ENCODE measurements at regions not wholly inside any gene's neighbourhood (a gene's known extent, or its start where the extent isn't known, plus 50 kb on each side); places are given as distances from the start of the nearest gene placed in this dataset.

DNA sequence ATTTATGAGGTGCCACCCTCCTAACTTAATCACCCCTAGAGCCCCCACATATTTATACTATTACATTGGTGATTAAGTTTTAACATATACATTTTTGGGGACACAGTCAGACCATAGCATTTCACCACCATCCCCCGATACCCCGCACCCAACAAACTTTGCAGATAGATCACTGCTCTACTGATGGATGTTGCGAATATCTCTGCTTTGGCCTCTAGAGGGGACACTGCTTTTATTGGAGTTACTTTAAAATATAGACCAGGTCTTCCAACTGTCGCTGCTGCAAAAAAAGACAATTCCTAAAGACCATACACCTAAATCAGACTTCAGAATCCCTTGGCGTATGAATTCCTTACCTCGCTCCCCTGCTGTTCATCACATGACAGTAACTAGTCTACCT is 115.8 kb upstream of the FSHR start:
- Histone ChIP-seq H3K4me3 (no peak overlapping the region), H3K4me1 (no peaks in the 10 kb centered on the region), H3K36me3 (no peaks in the 10 kb centered on the region), H3K27me3 (no peaks in the 10 kb centered on the region), H3K27ac (no peak overlapping the region), H3K9me3 (no peaks in the 10 kb centered on the region)
- no peak for TF ChIP-seq POLR2A (IDR thresholded peaks at IDR 0.05)
- TF ChIP-seq, protein P1, sequence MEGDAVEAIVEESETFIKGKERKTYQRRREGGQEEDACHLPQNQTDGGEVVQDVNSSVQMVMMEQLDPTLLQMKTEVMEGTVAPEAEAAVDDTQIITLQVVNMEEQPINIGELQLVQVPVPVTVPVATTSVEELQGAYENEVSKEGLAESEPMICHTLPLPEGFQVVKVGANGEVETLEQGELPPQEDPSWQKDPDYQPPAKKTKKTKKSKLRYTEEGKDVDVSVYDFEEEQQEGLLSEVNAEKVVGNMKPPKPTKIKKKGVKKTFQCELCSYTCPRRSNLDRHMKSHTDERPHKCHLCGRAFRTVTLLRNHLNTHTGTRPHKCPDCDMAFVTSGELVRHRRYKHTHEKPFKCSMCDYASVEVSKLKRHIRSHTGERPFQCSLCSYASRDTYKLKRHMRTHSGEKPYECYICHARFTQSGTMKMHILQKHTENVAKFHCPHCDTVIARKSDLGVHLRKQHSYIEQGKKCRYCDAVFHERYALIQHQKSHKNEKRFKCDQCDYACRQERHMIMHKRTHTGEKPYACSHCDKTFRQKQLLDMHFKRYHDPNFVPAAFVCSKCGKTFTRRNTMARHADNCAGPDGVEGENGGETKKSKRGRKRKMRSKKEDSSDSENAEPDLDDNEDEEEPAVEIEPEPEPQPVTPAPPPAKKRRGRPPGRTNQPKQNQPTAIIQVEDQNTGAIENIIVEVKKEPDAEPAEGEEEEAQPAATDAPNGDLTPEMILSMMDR (IDR thresholded peaks at IDR 0.05): no peak
- intact Hi-C loops (cut with DNase I; ENCODE audit: low total_unique reads): no loop called here
- no peak for DNase-seq

DNA sequence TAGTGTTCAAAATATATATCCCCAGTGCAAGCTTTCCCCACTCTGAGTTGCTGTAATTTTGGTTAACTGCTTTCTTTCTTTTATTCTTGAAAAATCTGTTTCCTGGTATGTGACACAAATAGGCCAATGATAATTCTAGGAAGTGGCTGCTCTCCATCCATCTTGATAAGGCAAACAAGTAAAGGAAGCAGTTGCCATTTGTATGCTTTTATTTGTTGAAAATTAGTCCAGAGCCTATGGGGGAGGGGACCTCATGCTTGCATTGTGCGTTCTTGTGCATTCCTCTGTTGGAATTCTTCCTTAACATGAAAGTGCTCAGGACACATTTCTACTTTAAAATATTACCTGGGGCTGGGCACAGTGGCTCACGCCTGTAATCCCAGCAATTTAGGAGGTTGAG is 111.2 kb upstream of the FSHR start:
- Histone ChIP-seq H3K4me3 (no peak overlapping the region), H3K27me3 (no peaks in the 10 kb centered on the region), H3K27ac (no peak overlapping the region), H3K9me3 (no peaks in the 10 kb centered on the region), H3K4me1 (no peaks in the 10 kb centered on the region), H3K36me3 (no peaks in the 10 kb centered on the region)
- no peak for DNase-seq
- intact Hi-C loops (cut with DNase I; ENCODE audit: low total_unique reads): no loop called here
- TF ChIP-seq POLR2A (IDR thresholded peaks at IDR 0.05): no peak
- TF ChIP-seq, protein P1 (IDR thresholded peaks at IDR 0.05): no peak

DNA sequence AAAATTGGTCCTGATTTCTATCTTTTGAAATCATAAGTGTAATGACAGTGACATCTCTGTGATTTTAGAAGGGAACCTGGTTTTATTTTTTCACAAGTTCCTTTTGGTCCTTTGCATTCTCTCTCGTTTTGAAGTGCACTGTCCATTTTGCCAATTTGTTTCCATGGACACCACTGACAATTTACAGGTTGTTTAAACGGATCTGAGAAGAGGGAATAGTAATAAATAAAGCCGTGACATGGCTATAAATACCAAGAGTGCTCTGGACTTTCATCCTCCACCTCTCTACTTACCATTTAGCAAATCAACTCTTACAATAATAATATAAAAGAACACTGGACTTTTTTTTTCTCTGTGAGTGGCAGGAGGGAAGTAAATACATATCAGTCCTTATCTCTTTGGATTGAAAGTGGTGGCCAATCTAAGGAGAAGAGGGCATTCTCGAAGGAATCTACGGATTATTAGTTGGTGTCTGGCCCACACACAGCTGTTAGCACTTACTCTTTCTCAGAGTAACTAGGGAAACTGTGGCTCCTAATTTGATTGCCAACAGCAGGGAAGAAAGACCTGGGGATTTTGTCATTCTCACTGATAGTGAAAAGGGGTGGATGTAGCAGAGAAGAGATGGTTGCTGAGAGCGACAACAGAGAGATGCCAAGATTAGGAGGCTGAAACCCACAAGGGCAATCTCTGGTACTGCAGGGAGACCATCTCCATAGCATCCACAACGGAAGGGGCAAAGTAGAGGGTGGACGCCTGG is 108.7 kb upstream of the FSHR start:
- no peak overlapping the region for H3K4me3 ChIP-seq
- TF ChIP-seq, protein P1 (IDR thresholded peaks at IDR 0.05): no peak
- TF ChIP-seq POLR2A (IDR thresholded peaks at IDR 0.05): no peak
- H3K4me1 ChIP-seq: no peaks in the 10 kb centered on the region
- intact Hi-C loops (cut with DNase I; ENCODE audit: low total_unique reads): no loop called here
- H3K27ac ChIP-seq: no peak overlapping the region
- DNase-seq: no peak
- H3K27me3 ChIP-seq: no peaks in the 10 kb centered on the region
- H3K9me3 ChIP-seq: no peaks in the 10 kb centered on the region
- no peaks in the 10 kb centered on the region for H3K36me3 ChIP-seq

DNA sequence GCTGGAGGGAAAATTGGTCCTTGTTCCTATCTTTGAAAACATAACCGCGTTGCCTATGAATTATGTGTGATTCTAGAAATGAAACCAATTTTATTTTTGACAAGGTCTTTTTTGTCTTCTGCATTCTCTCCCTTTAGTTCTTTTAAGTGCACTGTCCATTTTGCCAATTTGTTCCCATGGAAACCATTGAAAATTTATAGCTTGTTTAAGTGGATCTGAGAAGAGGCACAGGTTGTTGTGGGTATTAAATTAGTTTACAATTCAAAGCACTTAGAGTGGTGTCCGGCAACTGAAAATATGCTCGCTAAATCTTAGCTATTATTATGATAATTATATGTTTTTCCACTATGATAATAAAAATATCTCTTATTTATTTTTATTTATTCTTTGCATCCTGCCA is 107.5 kb upstream of the FSHR start:
- Histone ChIP-seq H3K27ac (no peak overlapping the region), H3K9me3 (no peaks in the 10 kb centered on the region), H3K4me3 (no peak overlapping the region), H3K36me3 (no peaks in the 10 kb centered on the region), H3K4me1 (no peaks in the 10 kb centered on the region), H3K27me3 (no peaks in the 10 kb centered on the region)
- intact Hi-C loops (cut with DNase I; ENCODE audit: low total_unique reads): no loop called here
- TF ChIP-seq, protein P1 (IDR thresholded peaks at IDR 0.05): no peak
- TF ChIP-seq POLR2A (IDR thresholded peaks at IDR 0.05): no peak
- no peak for DNase-seq

DNA sequence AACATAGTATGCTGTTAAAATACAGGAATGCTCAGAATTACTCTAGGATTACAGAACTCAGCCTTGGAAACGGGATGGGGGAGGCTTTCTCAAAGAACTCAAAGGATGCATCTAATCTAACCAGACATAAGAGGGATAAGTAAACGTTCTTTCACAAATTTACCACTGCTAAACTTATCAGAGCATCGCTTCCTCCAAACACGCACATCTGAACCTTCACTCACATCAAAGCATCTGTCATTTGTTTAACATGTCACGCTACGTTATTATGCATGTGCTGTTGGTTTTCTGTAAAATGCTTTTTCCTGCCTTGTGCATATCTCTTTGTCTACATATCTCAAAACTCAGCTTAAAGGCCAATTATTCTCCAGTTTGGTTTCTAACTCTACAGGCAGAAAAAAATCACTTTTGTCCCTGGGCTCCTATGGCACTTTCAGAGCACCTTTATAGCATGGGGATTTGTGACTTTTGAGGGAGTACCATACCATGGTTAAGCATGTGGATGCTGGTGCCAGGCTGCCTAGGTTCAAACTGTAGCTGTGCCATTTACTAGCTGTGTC is 106.7 kb upstream of the FSHR start:
- no peak for DNase-seq
- intact Hi-C loops (cut with DNase I; ENCODE audit: low total_unique reads): no loop called here
- Histone ChIP-seq H3K4me3 (no peak overlapping the region), H3K36me3 (no peaks in the 10 kb centered on the region), H3K4me1 (no peaks in the 10 kb centered on the region), H3K27ac (no peak overlapping the region), H3K9me3 (no peaks in the 10 kb centered on the region), H3K27me3 (no peaks in the 10 kb centered on the region)
- no peak for TF ChIP-seq POLR2A (IDR thresholded peaks at IDR 0.05)
- TF ChIP-seq, protein P1 (IDR thresholded peaks at IDR 0.05): no peak

Measured in uterus (tissue), 3 donors.